Amygdala (tissue), 56 donors: ENCODE measurements at regions not wholly inside any gene's neighbourhood (a gene's known extent, or its start where the extent isn't known, plus 50 kb on each side); places are given as distances from the start of the nearest gene placed in this dataset.

Experiments used
- DNase-seq, 56 donors: peaks; one replicate each; lab custom pipeline; 2025; lab: John Stamatoyannopoulos, UW

DNA sequence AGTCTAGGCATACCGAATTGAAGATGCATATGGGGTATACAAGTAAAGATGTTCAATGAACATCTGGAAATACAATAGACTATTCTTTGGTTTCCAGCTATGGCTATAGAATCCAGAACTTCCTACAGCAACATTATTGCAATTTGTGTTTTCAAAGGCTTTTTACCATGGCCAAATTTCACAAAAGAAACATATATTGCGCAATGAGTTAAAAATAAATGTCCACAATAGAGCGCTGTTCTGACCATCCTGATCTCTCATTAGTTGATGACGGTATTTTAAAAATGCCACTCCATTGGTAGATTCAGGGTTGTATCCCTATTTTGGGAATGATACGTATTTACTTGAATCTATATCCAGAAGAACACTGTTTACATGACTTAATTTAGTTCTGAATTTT is 139.2 kb downstream of the LINC00632 start:
- DNase-seq: no peak

DNA sequence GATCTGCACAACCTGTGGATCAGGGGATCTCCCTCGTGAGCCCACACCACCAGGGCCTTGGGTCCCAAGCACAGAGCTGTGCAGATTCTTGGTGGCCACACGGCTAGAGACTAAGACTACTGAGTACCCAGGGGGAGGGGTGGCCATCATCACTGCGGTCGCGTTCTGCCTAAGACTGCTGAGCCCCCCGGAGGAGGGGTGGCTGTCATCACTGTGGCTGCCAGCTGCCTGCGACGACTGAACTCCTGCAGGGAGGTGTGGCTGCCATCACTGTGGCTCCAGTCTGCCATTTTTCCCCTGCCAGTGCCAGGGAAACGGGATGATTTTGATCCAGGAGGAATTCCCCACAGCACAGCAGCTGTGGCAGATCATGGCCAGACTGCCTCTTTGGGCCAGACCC is 141.7 kb upstream of the SPANXB1 start:
- DNase-seq: no peak

GRCh38 chrX:140866446-140866845 is 135.9 kb upstream of the SPANXB1 start:
- no peak for DNase-seq

DNA sequence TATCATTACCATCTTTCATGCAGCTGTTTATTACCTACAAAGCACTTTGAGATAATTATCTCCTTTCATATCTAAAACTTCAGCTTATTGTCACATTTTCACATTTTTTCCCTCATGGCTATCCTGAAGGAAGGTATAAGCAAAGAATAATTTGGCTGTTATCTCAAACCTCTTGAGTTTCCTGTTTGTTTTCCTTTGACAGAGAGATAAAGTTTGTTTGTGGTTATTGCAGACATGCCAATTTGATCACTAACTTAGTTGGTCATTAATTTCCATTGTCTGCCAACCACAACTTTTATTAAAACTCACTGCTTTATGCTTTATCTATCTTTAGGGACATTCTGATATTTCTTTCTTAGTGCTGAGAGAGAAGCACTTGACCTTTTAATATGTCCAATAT is 89.8 kb upstream of the SPANXB1 start:
- DNase-seq: no peak

- DNase-seq: no peak
These were observed 88.4 kb upstream of the SPANXB1 start for GRCh38 chrX:140913802-140914501.

DNA sequence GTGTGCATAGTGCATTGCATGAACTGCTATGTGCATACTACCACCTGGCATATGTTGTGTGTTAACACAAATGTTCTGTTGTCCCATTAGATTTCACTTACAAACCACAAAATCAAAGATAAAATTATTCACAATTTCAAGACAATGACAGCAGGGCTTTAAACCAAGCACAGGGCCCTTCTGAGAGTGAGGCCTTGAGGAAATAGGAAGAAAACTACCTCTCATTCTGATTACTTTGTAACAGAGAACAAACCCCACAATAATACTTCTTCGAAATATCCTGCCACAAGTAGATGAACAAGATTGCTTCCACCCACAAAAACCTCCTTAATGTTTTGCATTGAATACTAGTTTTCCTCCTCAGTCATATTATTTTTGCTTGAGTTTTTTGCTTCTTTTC is 85.5 kb upstream of the SPANXB1 start:
- no peak for DNase-seq

DNA sequence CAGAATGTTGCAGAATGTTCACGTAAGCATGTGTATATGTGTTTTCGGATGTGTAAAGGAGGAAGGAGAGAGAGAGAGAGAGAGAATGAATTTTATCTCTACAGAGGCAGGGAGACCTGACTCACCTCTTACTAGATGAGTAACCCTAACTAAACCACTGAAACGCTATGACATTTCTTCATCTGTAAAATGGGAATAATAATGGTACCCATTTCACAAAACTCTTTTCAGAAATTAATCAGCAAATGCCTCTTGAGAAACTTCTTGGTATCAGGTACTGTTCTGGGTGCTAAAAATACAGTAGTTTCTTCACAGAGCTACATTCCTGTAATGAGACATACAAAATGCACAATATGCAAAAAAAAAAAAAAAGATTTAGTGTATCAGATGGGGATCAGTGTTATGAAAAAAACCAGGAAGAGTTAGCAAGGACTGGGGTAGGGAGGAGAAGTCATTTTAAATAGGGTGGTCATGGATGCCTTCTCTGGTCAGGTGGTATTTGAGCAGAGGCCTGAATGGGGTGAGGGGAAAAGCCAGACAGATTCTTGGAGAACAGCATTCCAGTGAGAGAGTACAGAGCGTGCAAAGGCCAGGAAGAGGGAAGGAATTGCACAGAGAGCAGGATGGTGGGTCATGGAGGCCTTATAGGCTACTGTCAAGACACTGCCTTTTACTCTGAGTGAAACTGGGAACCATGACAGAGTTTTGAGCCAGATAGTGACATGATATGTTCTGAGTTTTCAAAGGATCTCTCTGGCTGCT is 84.9 kb upstream of the SPANXB1 start:
- DNase-seq: no peak

DNA sequence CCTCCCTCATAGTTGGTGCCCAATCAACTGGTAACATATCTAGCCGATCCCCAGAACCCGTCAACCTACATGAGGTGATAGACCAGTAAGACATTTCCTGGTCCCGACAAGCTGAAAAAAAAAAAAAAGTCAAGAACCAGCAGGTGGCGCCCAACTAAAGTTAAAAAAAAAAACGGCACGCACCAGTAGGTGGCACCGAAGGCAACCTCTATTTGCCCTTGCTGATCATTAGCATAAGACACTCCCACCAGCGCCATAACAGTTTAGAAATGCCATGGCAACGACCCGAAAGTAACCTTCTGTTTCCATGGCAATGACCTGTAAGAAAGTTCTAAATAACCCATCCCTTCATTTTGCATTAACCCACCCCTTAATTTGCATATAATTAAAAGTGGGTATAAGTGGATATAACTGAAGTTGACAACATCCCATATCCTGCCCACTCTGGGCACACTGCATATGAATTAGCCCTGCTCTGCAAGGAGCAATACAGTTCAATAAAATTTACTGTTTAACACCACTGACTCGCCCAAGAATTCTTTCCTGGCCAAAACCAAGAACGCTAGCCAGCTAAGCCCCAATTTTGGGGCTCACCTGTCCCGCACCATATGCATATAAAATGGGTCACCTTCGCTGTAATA is 83.9 kb upstream of the SPANXB1 start:
- DNase-seq: peak in 28 of 56 donors; percentile 0 to 48 (median 3)

GRCh38 chrX:140920416-140920815 is 82.0 kb upstream of the SPANXB1 start:
- no peak for DNase-seq

- DNase-seq: no peak
These were observed 79.3 kb upstream of the SPANXB1 start for GRCh38 chrX:140923118-140923517.

DNA sequence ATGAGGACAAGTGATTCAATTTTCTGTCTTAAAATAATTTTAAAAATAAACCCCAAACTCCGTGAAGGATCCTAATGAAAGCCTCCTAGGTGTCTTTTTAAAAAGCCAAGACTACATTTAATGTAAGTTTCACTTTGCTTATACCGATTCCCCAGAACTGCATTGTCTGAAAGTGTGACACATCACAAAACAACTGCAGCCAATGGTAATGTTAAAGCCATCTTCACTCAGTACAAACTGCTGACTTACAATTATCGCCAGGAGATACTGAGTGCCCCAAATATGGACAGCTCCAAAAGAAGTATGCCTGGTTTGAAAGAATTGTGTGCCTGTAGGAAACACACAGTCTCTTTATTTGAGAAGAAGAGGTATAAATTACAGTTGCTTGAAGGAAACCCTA is 73.7 kb upstream of the SPANXB1 start:
- no peak for DNase-seq

DNA sequence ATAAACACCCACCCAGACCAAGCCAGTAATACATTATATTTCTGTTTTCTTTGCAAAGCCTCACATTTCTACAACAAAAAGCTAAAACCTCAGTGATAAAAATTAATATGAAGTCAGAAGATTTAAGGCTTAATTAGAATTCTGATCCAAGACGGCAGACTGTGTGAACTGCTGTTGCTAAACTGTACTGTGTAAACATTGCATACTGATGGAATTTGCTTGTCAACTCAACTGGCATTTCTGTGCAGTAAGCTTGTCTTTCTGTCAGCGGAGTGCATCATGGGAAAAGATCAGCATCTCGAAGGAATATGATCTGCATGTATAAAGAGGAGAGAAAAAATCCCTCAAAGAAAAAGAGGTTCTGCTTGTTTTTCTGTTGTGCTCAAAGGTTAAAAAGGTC is 69.4 kb upstream of the SPANXB1 start:
- no peak for DNase-seq

DNA sequence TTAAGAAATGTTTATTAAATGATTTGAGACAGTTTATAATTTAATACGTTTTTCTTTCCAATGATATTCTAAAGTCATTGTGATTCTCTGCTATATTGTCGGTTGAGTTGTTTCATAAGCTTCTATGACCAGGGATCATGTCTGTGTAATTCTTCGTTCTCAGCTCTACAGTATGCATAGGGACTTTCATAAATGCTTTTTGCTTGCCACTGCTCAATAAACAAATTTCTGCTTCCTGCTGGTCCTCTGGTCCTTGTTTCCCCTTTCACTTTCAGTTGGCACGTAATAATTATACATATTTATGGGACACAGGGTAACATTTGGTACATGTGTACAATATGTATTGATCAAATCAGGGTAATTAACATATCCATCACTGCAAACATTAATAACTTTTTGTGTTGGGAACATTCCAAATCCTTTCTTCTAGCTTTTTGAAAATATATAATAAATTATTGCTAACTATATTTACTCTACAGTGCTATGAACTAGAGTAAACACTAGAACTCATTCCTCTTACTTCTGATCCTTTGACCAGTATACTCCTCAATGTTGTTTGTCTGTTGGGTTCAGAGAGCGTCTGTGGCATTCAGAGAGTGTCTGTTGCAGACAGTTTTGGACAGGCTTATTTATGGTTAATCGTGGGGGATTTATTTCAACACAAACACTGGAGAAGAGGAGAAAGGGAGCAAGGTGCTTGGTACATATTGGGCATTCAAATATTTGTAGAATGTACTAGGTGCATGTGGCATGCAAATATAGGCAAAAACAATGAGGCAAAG is 68.3 kb upstream of the SPANXB1 start:
- DNase-seq: no peak

GRCh38 chrX:140943513-140943912 is 58.9 kb upstream of the SPANXB1 start:
- DNase-seq: no peak

- no peak for DNase-seq
These were observed 57.7 kb upstream of the SPANXB1 start for GRCh38 chrX:140944710-140945109.

- DNase-seq: no peak
These were observed 53.6 kb upstream of the SPANXB1 start for GRCh38 chrX:140948827-140949226.

- no peak for DNase-seq
These were observed 53.2 kb upstream of the SPANXB1 start for GRCh38 chrX:140949233-140949632.
